A172 (cell line): ENCODE measurements at regions not wholly inside any gene's neighbourhood (a gene's known extent, or its start where the extent isn't known, plus 50 kb on each side); places are given as distances from the start of the nearest gene placed in this dataset.
"Not testable (repeated sequence)": the region's sequence is repeated elsewhere in the genome, so short reads cannot be mapped to it uniquely, and the experiment has no call there.

ENCODE experiments used
- DNase-seq: peaks from one replicate; pipeline ENCODE4 v3.0.0-alpha.2; 2015; ENCODE audit warnings: low spot score

GRCh38 chr4:152063621-152064240 is 302.9 kb upstream of the GATB start:
- DNase-seq: peak; percentile 23

GRCh38 chr4:152062936-152063620 is 302.3 kb upstream of the GATB start:
- DNase-seq: no peak

- DNase-seq: no peak
Measured at GRCh38 chr4:152054731-152055130, 293.9 kb upstream of the GATB start.

GRCh38 chr4:152052451-152053057 is 291.7 kb upstream of the GATB start:
- peak; percentile 19 for DNase-seq

- not testable (repeated sequence) for DNase-seq
Measured at GRCh38 chr4:152051332-152051731, 290.5 kb upstream of the GATB start.

GRCh38 chr4:152050106-152050505 is 289.3 kb upstream of the GATB start:
- DNase-seq: no peak

- DNase-seq: no peak
Measured at GRCh38 chr4:152047451-152047850, 286.6 kb upstream of the GATB start.

GRCh38 chr4:152045807-152046571 is 285.2 kb upstream of the GATB start:
- DNase-seq: no peak

- DNase-seq: no peak
Measured at GRCh38 chr4:152045449-152045806, 284.6 kb upstream of the GATB start.

GRCh38 chr4:152044331-152045036 is 283.7 kb upstream of the GATB start:
- DNase-seq: no peak

- DNase-seq: no peak
Measured at GRCh38 chr4:152041295-152041694, 280.5 kb upstream of the GATB start.

GRCh38 chr4:152039691-152040090 is 278.9 kb upstream of the GATB start:
- DNase-seq: no peak

GRCh38 chr4:152039023-152039481 is 278.2 kb upstream of the GATB start:
- DNase-seq: peak; percentile 60

- DNase-seq: peak; percentile 31
Measured at GRCh38 chr4:152038238-152038637, 277.4 kb upstream of the GATB start.

GRCh38 chr4:152037435-152037834 is 276.6 kb upstream of the GATB start:
- no peak for DNase-seq

GRCh38 chr4:152033621-152034020 is 272.8 kb upstream of the GATB start:
- no peak for DNase-seq

GRCh38 chr4:152032722-152033131 is 271.9 kb upstream of the GATB start:
- no peak for DNase-seq

- no peak for DNase-seq
Measured at GRCh38 chr4:152029631-152030030, 268.8 kb upstream of the GATB start.

- no peak for DNase-seq
Measured at GRCh38 chr4:152028131-152028530, 267.3 kb upstream of the GATB start.

- DNase-seq: no peak
Measured at GRCh38 chr4:152024881-152025280, 264.1 kb upstream of the GATB start.

- DNase-seq: no peak
Measured at GRCh38 chr4:152023674-152024073, 262.9 kb upstream of the GATB start.

- DNase-seq: no peak
Measured at GRCh38 chr4:152022543-152022942, 261.7 kb upstream of the GATB start.
